ENCODE measurements at regions not wholly inside any gene's neighbourhood (a gene's known extent, or its start where the extent isn't known, plus 50 kb on each side); places are given as distances from the start of the nearest gene placed in this dataset.
"Not testable (repeated sequence)": the region's sequence is repeated elsewhere in the genome, so short reads cannot be mapped to it uniquely, and the experiment has no call there.

- intact Hi-C loops (cut with micrococcal nuclease; ENCODE audit: unreplicated experiment) = no loop called here
- DNase-seq (ENCODE audit: low spot score) = no peak
Observed at GRCh38 chr19:32082028-32082427, 263.4 kb upstream of the ZNF507 start.

DNA sequence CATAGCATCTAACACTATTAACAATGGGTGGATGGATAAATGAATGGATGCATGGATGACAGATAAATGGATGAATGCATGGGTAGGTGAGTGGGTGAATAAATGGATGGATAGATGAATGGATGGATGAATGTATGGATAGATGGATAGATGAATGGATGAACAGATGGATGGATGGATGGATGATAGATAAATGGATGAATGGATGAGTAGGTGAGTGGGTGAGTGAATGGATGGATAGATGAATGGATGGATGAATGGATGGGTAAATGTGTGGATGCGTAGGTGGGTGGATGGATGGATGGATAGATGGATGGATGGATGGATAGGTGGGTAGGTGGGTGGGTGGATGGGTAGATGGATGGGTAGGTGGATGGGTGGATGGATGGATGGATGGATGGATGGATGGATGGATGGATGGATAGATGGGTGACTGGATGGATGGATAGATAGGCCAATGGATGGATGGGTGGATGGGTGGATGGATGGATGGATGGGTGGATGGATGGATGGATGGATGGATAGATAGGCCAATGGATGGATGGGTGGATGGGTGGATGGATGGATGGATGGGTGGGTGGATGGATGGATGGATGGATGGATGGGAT, 260.6 kb upstream of the ZNF507 start:
- H3K4me1 ChIP-seq (ENCODE audit: insufficient read depth, low read length, poor library complexity, severe bottlenecking); H3K79me2 ChIP-seq (ENCODE audit: insufficient read depth, low read depth, low read length); H2AFZ ChIP-seq (ENCODE audit: low read length); H3K4me2 ChIP-seq (ENCODE audit: low read length); intact Hi-C loops (cut with micrococcal nuclease; ENCODE audit: unreplicated experiment); H3K27ac ChIP-seq (ENCODE audit: low read depth, low read length, poor library complexity, severe bottlenecking); H3K9me2 ChIP-seq (ENCODE audit: insufficient read depth, low read length); BruUV-seq (replicated peaks); H3K36me3 ChIP-seq (ENCODE audit: insufficient read depth, low read length); H4K20me1 ChIP-seq (ENCODE audit: insufficient read depth, low read length); H3K9me3 ChIP-seq (ENCODE audit: low read length); CTCF ChIA-PET (ENCODE audit: unreplicated experiment); H3K4me3 ChIP-seq (ENCODE audit: low read depth, low read length, poor library complexity, severe bottlenecking); DNase-seq (ENCODE audit: low spot score): not testable (repeated sequence)
- POLR2A ChIA-PET = interaction anchor here (0.5 kb wide), 1 partner anchor 33 kb away, joined by 3 read pairs; no protein-coding TSS in a partner anchor

More at GRCh38 chr19:32082028-32082427, 263.4 kb upstream of the ZNF507 start:
- Histone ChIP-seq H3K4me2 (ENCODE audit: low read length) (no peak overlapping the region), H3K4me3 (ENCODE audit: low read depth, low read length, poor library complexity, severe bottlenecking) (no peak overlapping the region), H3K27ac (ENCODE audit: low read depth, low read length, poor library complexity, severe bottlenecking) (no peak overlapping the region), H2AFZ (ENCODE audit: low read length) (no peak overlapping the region), H4K20me1 (ENCODE audit: insufficient read depth, low read length) (no peaks in the 10 kb centered on the region), H3K36me3 (ENCODE audit: insufficient read depth, low read length) (no peaks in the 10 kb centered on the region), H3K4me1 (ENCODE audit: insufficient read depth, low read length, poor library complexity, severe bottlenecking) (no peaks in the 10 kb centered on the region), H3K9me2 (ENCODE audit: insufficient read depth, low read length) (no peaks in the 10 kb centered on the region), H3K9me3 (ENCODE audit: low read length) (no peaks in the 10 kb centered on the region), H3K79me2 (ENCODE audit: insufficient read depth, low read depth, low read length) (no peaks in the 10 kb centered on the region)
- no TSS peak for BruUV-seq (replicated peaks)
- TF ChIP-seq CTCF (conservative IDR thresholded peaks at IDR 0.05; ENCODE audit: low read length) = no peak
- TF ChIP-seq EZH2phosphoT487 (IDR thresholded peaks at IDR 0.05; ENCODE audit: borderline replicate concordance, low read depth, low read length) = no peak
- POLR2A ChIA-PET = no interaction called here
- CTCF ChIA-PET (ENCODE audit: unreplicated experiment) = no interaction called here

DNA sequence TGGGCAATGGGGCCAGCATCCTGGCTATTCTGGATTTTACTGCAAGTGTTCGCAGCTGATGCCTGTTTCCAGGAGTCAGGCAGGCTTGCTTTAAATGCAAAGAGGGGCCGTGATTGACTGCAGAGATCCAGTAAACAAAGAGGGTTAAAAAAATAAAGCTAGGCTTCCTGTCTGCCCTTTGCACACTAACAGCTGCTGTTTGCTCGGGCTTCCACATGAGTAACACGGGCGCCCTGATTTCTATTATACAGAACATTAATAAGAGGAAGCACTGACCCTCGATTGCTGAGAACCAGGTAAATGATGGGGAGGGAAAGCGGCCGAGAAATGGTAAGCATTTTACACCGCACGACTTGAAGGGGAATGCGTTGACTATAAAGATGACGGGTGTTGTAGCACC, 254.2 kb upstream of the ZNF507 start:
- no peaks in the 10 kb centered on the region for H3K36me3 ChIP-seq (ENCODE audit: insufficient read depth, low read length)
- H3K4me2 ChIP-seq (ENCODE audit: low read length) = no peak overlapping the region
- no peaks in the 10 kb centered on the region for H3K9me2 ChIP-seq (ENCODE audit: insufficient read depth, low read length)
- DNase-seq (ENCODE audit: low spot score) = no peak
- H4K20me1 ChIP-seq (ENCODE audit: insufficient read depth, low read length) = no peaks in the 10 kb centered on the region
- POLR2A ChIA-PET = no interaction called here
- no peak for TF ChIP-seq CTCF (conservative IDR thresholded peaks at IDR 0.05; ENCODE audit: low read length)
- TF ChIP-seq EZH2phosphoT487 (IDR thresholded peaks at IDR 0.05; ENCODE audit: borderline replicate concordance, low read depth, low read length) = no peak
- intact Hi-C loops (cut with micrococcal nuclease; ENCODE audit: unreplicated experiment) = no loop called here
- BruUV-seq (replicated peaks) = no TSS peak
- no peaks in the 10 kb centered on the region for H3K9me3 ChIP-seq (ENCODE audit: low read length)
- CTCF ChIA-PET (ENCODE audit: unreplicated experiment) = no interaction called here
- H2AFZ ChIP-seq (ENCODE audit: low read length) = no peak overlapping the region
- H3K4me1 ChIP-seq (ENCODE audit: insufficient read depth, low read length, poor library complexity, severe bottlenecking) = no peaks in the 10 kb centered on the region
- H3K27ac ChIP-seq (ENCODE audit: low read depth, low read length, poor library complexity, severe bottlenecking) = no peak overlapping the region
- no peak overlapping the region for H3K4me3 ChIP-seq (ENCODE audit: low read depth, low read length, poor library complexity, severe bottlenecking)
- no peaks in the 10 kb centered on the region for H3K79me2 ChIP-seq (ENCODE audit: insufficient read depth, low read depth, low read length)
